ENCODE measurements at regions not wholly inside any gene's neighbourhood (a gene's known extent, or its start where the extent isn't known, plus 50 kb on each side); places are given as distances from the start of the nearest gene placed in this dataset.
A peak's percentile ranks its signal among the peaks of the same experiment; 100 is the strongest.

- DNase-seq (peak in 2 of 3 donors; percentile 24 to 34), ATAC-seq (ENCODE audit: insufficient read depth, low FRiP score) (no peak)
- WGBS, 2 donors: 26 to 35% methylated on average over 17 of the region's 17 CpGs
- Histone ChIP-seq H3K27me3 (ENCODE audit: control insufficient read depth in 3 of 3, insufficient read depth in 3 of 3, low read length in 2 of 3) (peaks cover 0 to 28% (median 26%) of the 10 kb centered on the region in 3 donors), H3K36me3 (ENCODE audit: control insufficient read depth in 4 of 4, insufficient read depth in 4 of 4, low read length in 4 of 4) (no peaks in the 10 kb centered on the region), H3K4me3 (no peak overlapping the region), H3K27ac (ENCODE audit: low read depth in 1 of 2, low read length in 1 of 2) (peak overlapping the region in 1 of 2 donors; percentile 44), H3K9me3 (ENCODE audit: control insufficient read depth in 4 of 4, insufficient read depth in 3 of 4, low read length in 3 of 4) (no peaks in the 10 kb centered on the region), H3K9ac (ENCODE audit: insufficient read depth in 1 of 2, low read length in 2 of 2) (peak overlapping the region in 1 of 2 donors; percentile 76), H3K4me1 (ENCODE audit: control insufficient read depth in 5 of 5, insufficient read depth in 5 of 5, low read length in 5 of 5) (peaks cover 0 to 17% (median 10%) of the 10 kb centered on the region in 5 donors)
- no peak for TF ChIP-seq CTCF (IDR thresholded peaks at IDR 0.05; ENCODE audit: control extremely low read depth, extremely low read depth)
Measured at GRCh38 chr3:72100080-72100511, 315.1 kb upstream of the PROK2 start.

DNA sequence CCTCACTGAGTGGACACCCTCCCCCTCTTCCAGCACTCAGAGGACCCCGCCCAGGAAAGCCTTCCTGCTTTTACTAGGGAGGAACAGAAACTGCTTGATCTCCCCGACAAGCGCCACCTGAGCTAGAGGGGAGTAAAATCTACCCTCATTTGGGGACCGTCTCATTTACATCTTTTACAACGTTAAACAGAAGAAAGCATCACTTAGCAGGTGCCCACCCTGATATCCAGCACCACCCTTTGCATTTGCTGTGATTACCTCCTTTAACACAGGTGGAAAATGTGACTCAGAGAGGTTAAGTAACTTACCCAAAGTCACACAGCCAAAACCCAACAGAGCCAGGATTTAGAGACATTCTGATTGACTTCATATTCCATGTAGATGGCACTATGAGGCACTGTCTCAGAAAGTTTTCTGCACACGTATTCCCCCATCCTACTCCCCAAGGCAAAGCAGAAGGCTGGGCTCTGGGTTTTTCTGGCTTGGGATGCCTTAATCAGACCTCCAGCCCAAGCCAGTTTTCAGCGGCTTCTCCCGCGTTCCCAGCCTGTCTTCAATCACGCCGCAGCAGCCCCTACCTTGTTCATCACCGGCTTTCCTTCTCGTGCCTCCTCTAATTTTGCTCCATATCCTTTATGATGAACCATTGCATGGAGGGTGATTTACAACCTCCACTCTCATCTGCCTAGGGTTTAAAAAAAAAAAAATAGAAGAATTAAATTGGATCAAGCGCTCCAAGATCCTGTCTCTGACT is 314.6 kb upstream of the PROK2 start:
- no peaks in the 10 kb centered on the region for H3K9me3 ChIP-seq (ENCODE audit: control insufficient read depth in 4 of 4, insufficient read depth in 3 of 4, low read length in 3 of 4)
- no peak overlapping the region for H3K4me3 ChIP-seq
- TF ChIP-seq CTCF (IDR thresholded peaks at IDR 0.05; ENCODE audit: control extremely low read depth, extremely low read depth): no peak
- DNase-seq (no peak), ATAC-seq (ENCODE audit: insufficient read depth, low FRiP score) (no peak)
- 78 to 80% methylated on average over 14 of the region's 14 CpGs for WGBS, 2 donors
- H3K9ac ChIP-seq (ENCODE audit: insufficient read depth in 1 of 2, low read length in 2 of 2): peak overlapping the region in 1 of 2 donors; percentile 0
- H3K4me1 ChIP-seq (ENCODE audit: control insufficient read depth in 5 of 5, insufficient read depth in 5 of 5, low read length in 5 of 5): peaks cover 0 to 17% (median 10%) of the 10 kb centered on the region in 5 donors
- H3K27ac ChIP-seq (ENCODE audit: low read depth in 1 of 2, low read length in 1 of 2): no peak overlapping the region
- no peaks in the 10 kb centered on the region for H3K36me3 ChIP-seq (ENCODE audit: control insufficient read depth in 4 of 4, insufficient read depth in 4 of 4, low read length in 4 of 4)
- peaks cover 0 to 33% (median 26%) of the 10 kb centered on the region in 3 donors for H3K27me3 ChIP-seq (ENCODE audit: control insufficient read depth in 3 of 3, insufficient read depth in 3 of 3, low read length in 2 of 3)

GRCh38 chr3:72097053-72097452 is 312.1 kb upstream of the PROK2 start:
- no peak for TF ChIP-seq CTCF (IDR thresholded peaks at IDR 0.05; ENCODE audit: control extremely low read depth, extremely low read depth)
- H3K9me3 ChIP-seq (ENCODE audit: control insufficient read depth in 4 of 4, insufficient read depth in 3 of 4, low read length in 3 of 4): no peaks in the 10 kb centered on the region
- ATAC-seq (ENCODE audit: insufficient read depth, low FRiP score) (no peak), DNase-seq (no peak)
- no peak overlapping the region for H3K9ac ChIP-seq (ENCODE audit: insufficient read depth in 1 of 2, low read length in 2 of 2)
- peaks cover 0 to 22% (median 20%) of the 10 kb centered on the region in 3 donors for H3K27me3 ChIP-seq (ENCODE audit: control insufficient read depth in 3 of 3, insufficient read depth in 3 of 3, low read length in 2 of 3)
- no peak overlapping the region for H3K4me3 ChIP-seq
- peaks cover 0 to 17% (median 10%) of the 10 kb centered on the region in 5 donors for H3K4me1 ChIP-seq (ENCODE audit: control insufficient read depth in 5 of 5, insufficient read depth in 5 of 5, low read length in 5 of 5)
- H3K36me3 ChIP-seq (ENCODE audit: control insufficient read depth in 4 of 4, insufficient read depth in 4 of 4, low read length in 4 of 4): no peaks in the 10 kb centered on the region
- no peak overlapping the region for H3K27ac ChIP-seq (ENCODE audit: low read depth in 1 of 2, low read length in 1 of 2)
